ENCODE measurements at regions not wholly inside any gene's neighbourhood (a gene's known extent, or its start where the extent isn't known, plus 50 kb on each side); places are given as distances from the start of the nearest gene placed in this dataset.

GRCh38 chr12:9260931-9261330 lies 52.7 kb upstream of the PZP start:
- DNase-seq (ENCODE audit: low spot score): no peak
- H3K4me1 ChIP-seq (ENCODE audit: control insufficient read depth in 4 of 4, insufficient read depth in 4 of 4, low read length in 3 of 4): no peaks in the 10 kb centered on the region
- no peaks in the 10 kb centered on the region for H3K36me3 ChIP-seq (ENCODE audit: control insufficient read depth in 4 of 4, insufficient read depth in 3 of 4, low read depth in 1 of 4, low read length in 3 of 4)
- H3K27ac ChIP-seq (ENCODE audit: low read depth in 1 of 2, low read length in 2 of 2): no peak overlapping the region
- peaks cover 0 to 3% (median 0%) of the 10 kb centered on the region in 4 donors for H3K9me3 ChIP-seq (ENCODE audit: control insufficient read depth in 4 of 4, low read length in 3 of 4)
- H3K27me3 ChIP-seq (ENCODE audit: control insufficient read depth in 4 of 4, insufficient read depth in 4 of 4, low read length in 3 of 4): no peaks in the 10 kb centered on the region
- no peak overlapping the region for H3K4me3 ChIP-seq (ENCODE audit: low read depth in 1 of 3, low read length in 3 of 3)
- no peak overlapping the region for H3K9ac ChIP-seq (ENCODE audit: low read depth in 1 of 2, low read length in 2 of 2)
- no peak for TF ChIP-seq ZBTB33 (IDR thresholded peaks at IDR 0.05)
- TF ChIP-seq EGR1 (IDR thresholded peaks at IDR 0.05; ENCODE audit: low read depth in 2 of 2): no peak
- TF ChIP-seq NR2F2 (IDR thresholded peaks at IDR 0.05): no peak
- no peak for TF ChIP-seq FOXA1 (IDR thresholded peaks at IDR 0.05)
- no peak for TF ChIP-seq FOXA2 (IDR thresholded peaks at IDR 0.05)
- TF ChIP-seq TAF1 (conservative IDR thresholded peaks at IDR 0.05): no peak
- TF ChIP-seq RXRA (IDR thresholded peaks at IDR 0.05): no peak
- no peak for TF ChIP-seq CTCF (IDR thresholded peaks at IDR 0.05; ENCODE audit: low read depth, low read length, missing input control)
- TF ChIP-seq REST (IDR thresholded peaks at IDR 0.05): no peak
- TF ChIP-seq YY1 (IDR thresholded peaks at IDR 0.05): no peak
- no peak for TF ChIP-seq HNF4G (IDR thresholded peaks at IDR 0.05)
- TF ChIP-seq GABPA (IDR thresholded peaks at IDR 0.05 in 1 of 2, conservative IDR thresholded peaks at IDR 0.05 in 1 of 2): no peak

GRCh38 chr12:9258676-9259075 lies 50.5 kb upstream of the PZP start:
- Histone ChIP-seq H3K36me3 (ENCODE audit: control insufficient read depth in 4 of 4, insufficient read depth in 3 of 4, low read depth in 1 of 4, low read length in 3 of 4) (no peaks in the 10 kb centered on the region), H3K9ac (ENCODE audit: low read depth in 1 of 2, low read length in 2 of 2) (no peak overlapping the region), H3K27ac (ENCODE audit: low read depth in 1 of 2, low read length in 2 of 2) (no peak overlapping the region), H3K9me3 (ENCODE audit: control insufficient read depth in 4 of 4, low read length in 3 of 4) (peaks cover 0 to 3% (median 0%) of the 10 kb centered on the region in 4 donors), H3K4me3 (ENCODE audit: low read depth in 1 of 3, low read length in 3 of 3) (no peak overlapping the region), H3K4me1 (ENCODE audit: control insufficient read depth in 4 of 4, insufficient read depth in 4 of 4, low read length in 3 of 4) (no peaks in the 10 kb centered on the region), H3K27me3 (ENCODE audit: control insufficient read depth in 4 of 4, insufficient read depth in 4 of 4, low read length in 3 of 4) (no peaks in the 10 kb centered on the region)
- TF ChIP-seq YY1 (IDR thresholded peaks at IDR 0.05): no peak
- no peak for TF ChIP-seq REST (IDR thresholded peaks at IDR 0.05)
- TF ChIP-seq, protein P1, sequence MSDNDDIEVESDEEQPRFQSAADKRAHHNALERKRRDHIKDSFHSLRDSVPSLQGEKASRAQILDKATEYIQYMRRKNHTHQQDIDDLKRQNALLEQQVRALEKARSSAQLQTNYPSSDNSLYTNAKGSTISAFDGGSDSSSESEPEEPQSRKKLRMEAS (IDR thresholded peaks at IDR 0.05): no peak
- no peak for TF ChIP-seq ATF3 (IDR thresholded peaks at IDR 0.05)
- TF ChIP-seq NR2F2 (IDR thresholded peaks at IDR 0.05): no peak
- TF ChIP-seq FOXA2 (IDR thresholded peaks at IDR 0.05): no peak
- no peak for TF ChIP-seq SP1 (IDR thresholded peaks at IDR 0.05)
- no peak for TF ChIP-seq EGR1 (IDR thresholded peaks at IDR 0.05; ENCODE audit: low read depth in 2 of 2)
- no peak for TF ChIP-seq RAD21 (IDR thresholded peaks at IDR 0.05)
- TF ChIP-seq GABPA (IDR thresholded peaks at IDR 0.05 in 1 of 2, conservative IDR thresholded peaks at IDR 0.05 in 1 of 2): no peak
- TF ChIP-seq TAF1 (conservative IDR thresholded peaks at IDR 0.05): no peak
- TF ChIP-seq CTCF (IDR thresholded peaks at IDR 0.05; ENCODE audit: low read depth, low read length, missing input control): no peak
- 81% methylated on average over 1 of the region's 1 CpG for WGBS
- no peak for DNase-seq (ENCODE audit: low spot score)
